Neural cell (in vitro differentiated cells): ENCODE measurements at regions not wholly inside any gene's neighbourhood (a gene's known extent, or its start where the extent isn't known, plus 50 kb on each side); places are given as distances from the start of the nearest gene placed in this dataset.

Experiments
- H2AFZ ChIP-seq: fragments of 200-600, 300-800 bp; sonication (generic), shearing (Covaris generic); 2 replicates; pipeline ENCODE4 v1.6.0; 2014; ENCODE audit warnings: low read depth, mild to moderate bottlenecking, antibody characterized with exemption, low read length, moderate library complexity
- H3F3A ChIP-seq: fragments of 200-600 bp; shearing (Covaris generic); 2 replicates; pipeline ENCODE4 v1.6.1; 2016; ENCODE audit warnings: mild to moderate bottlenecking, moderate library complexity, mixed read lengths, antibody characterized with exemption, low read length; ENCODE audit not compliant: insufficient read depth, poor library complexity, severe bottlenecking
- H3K27ac ChIP-seq: fragments of 200-600, 300-800 bp; sonication (generic), shearing (Covaris generic); 2 replicates; pipeline ENCODE4 v1.5.1; 2014; ENCODE audit warnings: mild to moderate bottlenecking, low read length, moderate library complexity
- H3K27me3 ChIP-seq: fragments of 300-800, 200-600 bp; sonication (generic), shearing (Covaris generic); 2 replicates; pipeline ENCODE4 v1.6.0; 2014; ENCODE audit warnings: mild to moderate bottlenecking, low read depth, low read length, moderate library complexity; ENCODE audit not compliant: insufficient read depth
- H3K36me3 ChIP-seq: fragments of 300-800, 200-600 bp; sonication (generic), shearing (Covaris generic); 2 replicates; pipeline ENCODE4 v1.5.1; 2014; ENCODE audit warnings: mild to moderate bottlenecking, antibody characterized with exemption, low read length, moderate library complexity; ENCODE audit not compliant: insufficient read depth
- H3K4me2 ChIP-seq: fragments of 300-800, 200-600 bp; sonication (generic), shearing (Covaris generic); 2 replicates; pipeline ENCODE4 v1.6.0; 2014; ENCODE audit warnings: mild to moderate bottlenecking, low read length
- H3K4me3 ChIP-seq: fragments of 300-800, 200-600 bp; sonication (generic), shearing (Covaris generic); 2 replicates; pipeline ENCODE4 v1.5.1; 2014; ENCODE audit warnings: mild to moderate bottlenecking, low read length, moderate library complexity
- H3K79me2 ChIP-seq: fragments of 200-600 bp; shearing (Covaris generic); replicated peaks from 2 replicates; pipeline ENCODE4 v1.6.0; 2014; ENCODE audit warnings: mild to moderate bottlenecking, low read length, moderate library complexity; ENCODE audit not compliant: insufficient read depth
- H3K9ac ChIP-seq: fragments of 300-800, 200-600 bp; sonication (generic), shearing (Covaris generic); 2 replicates; pipeline ENCODE4 v1.6.1; 2016; ENCODE audit warnings: mild to moderate bottlenecking, low read length, mixed read lengths
- H3K9me2 ChIP-seq: fragments of 200-600 bp; shearing (Covaris generic); 2 replicates; pipeline ENCODE4 v1.6.1; 2016; ENCODE audit warnings: mild to moderate bottlenecking, low read length, mixed read lengths; ENCODE audit not compliant: insufficient read depth
- H3K9me3 ChIP-seq: fragments of 200-600, 300-800 bp; sonication (generic), shearing (Covaris generic); 2 replicates; pipeline ENCODE4 v1.6.1; 2016; ENCODE audit warnings: mild to moderate bottlenecking, mixed run types, low read length, moderate library complexity, mixed read lengths
- H4K20me1 ChIP-seq: fragments of 200-600 bp; shearing (Covaris generic); 2 replicates; pipeline ENCODE4 v1.6.1; 2016; ENCODE audit warnings: mild to moderate bottlenecking, mixed run types; ENCODE audit not compliant: insufficient read depth
- EP300 ChIP-seq: fragments of 450-650 bp; conservative IDR thresholded peaks from 2 replicates; pipeline ENCODE4 v1.6.1; 2014; ENCODE audit warnings: antibody characterized with exemption, mild to moderate bottlenecking, moderate library complexity; ENCODE audit not compliant: poor library complexity, severe bottlenecking
- EZH2 ChIP-seq: fragments of 200-600, 300-800 bp; shearing (Covaris generic), sonication (generic); IDR thresholded peaks from 2 replicates; pipeline ENCODE4 v1.6.1; 2014; ENCODE audit warnings: antibody characterized with exemption, low read length, borderline replicate concordance, mild to moderate bottlenecking; ENCODE audit not compliant: insufficient read depth, poor library complexity, severe bottlenecking
- MXI1 ChIP-seq: fragments of 450-650 bp; conservative IDR thresholded peaks from 2 replicates; pipeline ENCODE4 v1.6.1; 2014; ENCODE audit warnings: antibody characterized with exemption, mild to moderate bottlenecking; ENCODE audit not compliant: poor library complexity, severe bottlenecking
- POLR2AphosphoS5 ChIP-seq: IDR thresholded peaks from 2 replicates; pipeline ENCODE4 v1.6.1; 2012
- RAD21 ChIP-seq: fragments of 450-650 bp; conservative IDR thresholded peaks from 2 replicates; pipeline ENCODE4 v1.6.1; 2014; ENCODE audit warnings: antibody characterized with exemption, mild to moderate bottlenecking, moderate library complexity
- SMC3 ChIP-seq: fragments of 450-650 bp; conservative IDR thresholded peaks from 2 replicates; pipeline ENCODE4 v1.6.1; 2014; ENCODE audit warnings: antibody characterized with exemption, mild to moderate bottlenecking, moderate library complexity; ENCODE audit not compliant: poor library complexity
- TAF1 ChIP-seq: IDR thresholded peaks from 2 replicates; pipeline ENCODE4 v1.6.1; 2012; ENCODE audit warnings: low read depth
- TF ChIP-seq, protein P1 (sequence below): IDR thresholded peaks from 2 replicates; pipeline ENCODE4 v1.6.1; 2012; ENCODE audit warnings: borderline replicate concordance
- TF ChIP-seq, protein P2 (sequence below): fragments of 450-650 bp; IDR thresholded peaks from 2 replicates; pipeline ENCODE4 v1.5.1; 2014; ENCODE audit warnings: antibody characterized with exemption, mild to moderate bottlenecking, moderate library complexity; ENCODE audit not compliant: poor library complexity, severe bottlenecking

DNA sequence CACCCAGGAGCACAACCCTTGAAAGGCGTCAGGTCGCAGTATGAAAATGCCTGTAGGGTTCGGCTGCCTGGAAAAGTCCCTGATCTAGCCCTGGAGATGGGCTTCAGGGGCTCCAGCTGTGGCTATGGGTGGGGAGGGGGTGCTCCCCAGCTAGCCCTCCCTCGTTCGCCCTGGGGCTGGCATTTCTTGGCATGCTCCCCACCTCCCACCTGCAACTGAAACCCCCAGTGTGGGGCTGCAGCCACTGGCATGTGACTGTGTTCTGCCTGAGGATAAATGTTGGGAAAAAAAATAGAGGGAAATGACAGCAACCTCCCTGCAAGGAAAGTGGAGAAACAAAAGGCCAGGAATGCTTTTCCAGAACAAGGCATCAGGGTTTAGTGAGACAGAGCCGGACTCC, 109.2 kb downstream of the COPS8 start:
- H3K9me3 ChIP-seq = no peaks in the 10 kb centered on the region
- no peak overlapping the region for H3K9ac ChIP-seq
- H3K9me2 ChIP-seq = no peaks in the 10 kb centered on the region
- H3K79me2 ChIP-seq = no peaks in the 10 kb centered on the region
- H3K4me3 ChIP-seq = no peak overlapping the region
- H4K20me1 ChIP-seq = no peaks in the 10 kb centered on the region
- no peak overlapping the region for H3K4me2 ChIP-seq
- no peak overlapping the region for H2AFZ ChIP-seq
- H3F3A ChIP-seq = no peaks in the 10 kb centered on the region
- H3K27ac ChIP-seq = no peak overlapping the region
- H3K36me3 ChIP-seq = no peaks in the 10 kb centered on the region
- H3K27me3 ChIP-seq = no peaks in the 10 kb centered on the region
- TF ChIP-seq SMC3 = no peak
- TF ChIP-seq TAF1 = no peak
- TF ChIP-seq, protein P1, sequence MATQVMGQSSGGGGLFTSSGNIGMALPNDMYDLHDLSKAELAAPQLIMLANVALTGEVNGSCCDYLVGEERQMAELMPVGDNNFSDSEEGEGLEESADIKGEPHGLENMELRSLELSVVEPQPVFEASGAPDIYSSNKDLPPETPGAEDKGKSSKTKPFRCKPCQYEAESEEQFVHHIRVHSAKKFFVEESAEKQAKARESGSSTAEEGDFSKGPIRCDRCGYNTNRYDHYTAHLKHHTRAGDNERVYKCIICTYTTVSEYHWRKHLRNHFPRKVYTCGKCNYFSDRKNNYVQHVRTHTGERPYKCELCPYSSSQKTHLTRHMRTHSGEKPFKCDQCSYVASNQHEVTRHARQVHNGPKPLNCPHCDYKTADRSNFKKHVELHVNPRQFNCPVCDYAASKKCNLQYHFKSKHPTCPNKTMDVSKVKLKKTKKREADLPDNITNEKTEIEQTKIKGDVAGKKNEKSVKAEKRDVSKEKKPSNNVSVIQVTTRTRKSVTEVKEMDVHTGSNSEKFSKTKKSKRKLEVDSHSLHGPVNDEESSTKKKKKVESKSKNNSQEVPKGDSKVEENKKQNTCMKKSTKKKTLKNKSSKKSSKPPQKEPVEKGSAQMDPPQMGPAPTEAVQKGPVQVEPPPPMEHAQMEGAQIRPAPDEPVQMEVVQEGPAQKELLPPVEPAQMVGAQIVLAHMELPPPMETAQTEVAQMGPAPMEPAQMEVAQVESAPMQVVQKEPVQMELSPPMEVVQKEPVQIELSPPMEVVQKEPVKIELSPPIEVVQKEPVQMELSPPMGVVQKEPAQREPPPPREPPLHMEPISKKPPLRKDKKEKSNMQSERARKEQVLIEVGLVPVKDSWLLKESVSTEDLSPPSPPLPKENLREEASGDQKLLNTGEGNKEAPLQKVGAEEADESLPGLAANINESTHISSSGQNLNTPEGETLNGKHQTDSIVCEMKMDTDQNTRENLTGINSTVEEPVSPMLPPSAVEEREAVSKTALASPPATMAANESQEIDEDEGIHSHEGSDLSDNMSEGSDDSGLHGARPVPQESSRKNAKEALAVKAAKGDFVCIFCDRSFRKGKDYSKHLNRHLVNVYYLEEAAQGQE = no peak
- TF ChIP-seq EP300 = no peak

GRCh38 chr2:237195396-237196120, 109.9 kb downstream of the COPS8 start:
- Histone ChIP-seq H3K36me3 (no peaks in the 10 kb centered on the region), H3F3A (no peaks in the 10 kb centered on the region), H3K9me2 (no peaks in the 10 kb centered on the region), H3K4me3 (no peak overlapping the region), H3K79me2 (no peaks in the 10 kb centered on the region), H3K9ac (no peak overlapping the region), H3K27me3 (no peaks in the 10 kb centered on the region), H3K9me3 (no peaks in the 10 kb centered on the region), H2AFZ (no peak overlapping the region), H3K27ac (no peak overlapping the region), H4K20me1 (no peaks in the 10 kb centered on the region), H3K4me2 (no peak overlapping the region)
- TF ChIP-seq POLR2AphosphoS5 = no peak
- no peak for TF ChIP-seq MXI1
- TF ChIP-seq TAF1 = no peak
- no peak for TF ChIP-seq EZH2
- TF ChIP-seq, protein P2, sequence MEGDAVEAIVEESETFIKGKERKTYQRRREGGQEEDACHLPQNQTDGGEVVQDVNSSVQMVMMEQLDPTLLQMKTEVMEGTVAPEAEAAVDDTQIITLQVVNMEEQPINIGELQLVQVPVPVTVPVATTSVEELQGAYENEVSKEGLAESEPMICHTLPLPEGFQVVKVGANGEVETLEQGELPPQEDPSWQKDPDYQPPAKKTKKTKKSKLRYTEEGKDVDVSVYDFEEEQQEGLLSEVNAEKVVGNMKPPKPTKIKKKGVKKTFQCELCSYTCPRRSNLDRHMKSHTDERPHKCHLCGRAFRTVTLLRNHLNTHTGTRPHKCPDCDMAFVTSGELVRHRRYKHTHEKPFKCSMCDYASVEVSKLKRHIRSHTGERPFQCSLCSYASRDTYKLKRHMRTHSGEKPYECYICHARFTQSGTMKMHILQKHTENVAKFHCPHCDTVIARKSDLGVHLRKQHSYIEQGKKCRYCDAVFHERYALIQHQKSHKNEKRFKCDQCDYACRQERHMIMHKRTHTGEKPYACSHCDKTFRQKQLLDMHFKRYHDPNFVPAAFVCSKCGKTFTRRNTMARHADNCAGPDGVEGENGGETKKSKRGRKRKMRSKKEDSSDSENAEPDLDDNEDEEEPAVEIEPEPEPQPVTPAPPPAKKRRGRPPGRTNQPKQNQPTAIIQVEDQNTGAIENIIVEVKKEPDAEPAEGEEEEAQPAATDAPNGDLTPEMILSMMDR = no peak

- no peaks in the 10 kb centered on the region for H4K20me1 ChIP-seq
- no peaks in the 10 kb centered on the region for H3K27me3 ChIP-seq
- no peak overlapping the region for H3K9ac ChIP-seq
- H3K4me2 ChIP-seq = no peak overlapping the region
- H3K27ac ChIP-seq = no peak overlapping the region
- H3K79me2 ChIP-seq = no peaks in the 10 kb centered on the region
- no peaks in the 10 kb centered on the region for H3K9me3 ChIP-seq
- H3K36me3 ChIP-seq = no peaks in the 10 kb centered on the region
- H3K4me3 ChIP-seq = no peak overlapping the region
- H3K9me2 ChIP-seq = no peaks in the 10 kb centered on the region
- H3F3A ChIP-seq = no peaks in the 10 kb centered on the region
- H2AFZ ChIP-seq = no peak overlapping the region
- no peak for TF ChIP-seq EZH2
- TF ChIP-seq MXI1 = no peak
- no peak for TF ChIP-seq POLR2AphosphoS5
- no peak for TF ChIP-seq TAF1
- no peak for TF ChIP-seq RAD21
- TF ChIP-seq, protein P2 = no peak
- no peak for TF ChIP-seq SMC3
- TF ChIP-seq, protein P1 = no peak
- no peak for TF ChIP-seq EP300
Measured at GRCh38 chr2:237196409-237196808, 110.7 kb downstream of the COPS8 start.
